Hematopoietic multipotent progenitor cell treated with erythropoietin and hydrocortisone succinate and interleukin-3 and kit ligand, for 6 days (in vitro differentiated cells): ENCODE measurements at regions not wholly inside any gene's neighbourhood (a gene's known extent, or its start where the extent isn't known, plus 50 kb on each side); places are given as distances from the start of the nearest gene placed in this dataset.
"Not testable (repeated sequence)": the region's sequence is repeated elsewhere in the genome, so short reads cannot be mapped to it uniquely, and the experiment has no call there.

Experiments used
- DNase-seq: peaks from one replicate; pipeline ENCODE4 v3.0.0-alpha.2; 2015

GRCh38 chr17:13442361-13442760 is 159.4 kb downstream of the HS3ST3A1 start:
- DNase-seq, result no peak

GRCh38 chr17:13441873-13442272 is 159.9 kb downstream of the HS3ST3A1 start:
- DNase-seq, result no peak

GRCh38 chr17:13437966-13438779 is 163.6 kb downstream of the HS3ST3A1 start:
- no peak for DNase-seq

- DNase-seq, result no peak
These were observed 166.5 kb downstream of the HS3ST3A1 start for GRCh38 chr17:13435230-13435629.

GRCh38 chr17:13429201-13429600 is 172.5 kb downstream of the HS3ST3A1 start:
- DNase-seq, result no peak

GRCh38 chr17:13428611-13429042 is 173.1 kb downstream of the HS3ST3A1 start:
- DNase-seq, result no peak

- no peak for DNase-seq
These were observed 174.7 kb downstream of the HS3ST3A1 start for GRCh38 chr17:13426991-13427390.

GRCh38 chr17:13425390-13425789 is 176.3 kb downstream of the HS3ST3A1 start:
- no peak for DNase-seq

GRCh38 chr17:13421581-13422130 is 180.1 kb downstream of the HS3ST3A1 start:
- no peak for DNase-seq

GRCh38 chr17:13420878-13421277 is 180.9 kb downstream of the HS3ST3A1 start:
- DNase-seq, result peak; percentile 33

GRCh38 chr17:13420418-13420826 is 181.3 kb downstream of the HS3ST3A1 start:
- no peak for DNase-seq

GRCh38 chr17:13419676-13420075 is 182.1 kb downstream of the HS3ST3A1 start:
- no peak for DNase-seq

GRCh38 chr17:13418891-13419290 is 182.8 kb downstream of the HS3ST3A1 start:
- no peak for DNase-seq

- DNase-seq, result no peak
These were observed 184.3 kb downstream of the HS3ST3A1 start for GRCh38 chr17:13417381-13417950.

- DNase-seq, result no peak
These were observed 184.9 kb downstream of the HS3ST3A1 start for GRCh38 chr17:13416748-13417363.

GRCh38 chr17:13415871-13416416 is 185.8 kb downstream of the HS3ST3A1 start:
- DNase-seq, result peak; percentile 19

- DNase-seq, result not testable (repeated sequence)
These were observed 186.5 kb downstream of the HS3ST3A1 start for GRCh38 chr17:13415200-13415599.

- no peak for DNase-seq
These were observed 188.7 kb downstream of the HS3ST3A1 start for GRCh38 chr17:13413001-13413400.

- DNase-seq, result no peak
These were observed 190.9 kb downstream of the HS3ST3A1 start for GRCh38 chr17:13410874-13411273.

- DNase-seq, result no peak
These were observed 191.5 kb downstream of the HS3ST3A1 start for GRCh38 chr17:13410214-13410613.

- DNase-seq, result no peak
These were observed 192.3 kb downstream of the HS3ST3A1 start for GRCh38 chr17:13409455-13409854.

GRCh38 chr17:13407381-13407780 is 194.3 kb downstream of the HS3ST3A1 start:
- no peak for DNase-seq

GRCh38 chr17:13405807-13406206 is 195.9 kb downstream of the HS3ST3A1 start:
- no peak for DNase-seq
